HG03432 (cell line): ENCODE measurements at regions not wholly inside any gene's neighbourhood (a gene's known extent, or its start where the extent isn't known, plus 50 kb on each side); places are given as distances from the start of the nearest gene placed in this dataset.
"Not testable (repeated sequence)": the region's sequence is repeated elsewhere in the genome, so short reads cannot be mapped to it uniquely, and the experiment has no call there.

Experiments used
- ATAC-seq: cut with Tn5 transposase; IDR thresholded peaks from one replicate; pipeline ENCODE4 v1.9.1; 2021; ENCODE audit warnings: mild to moderate bottlenecking, moderate library complexity; ENCODE audit not compliant: unreplicated experiment

GRCh38 chr16:31734265-31734664 is 139.3 kb upstream of the ZNF267 start:
- no peak for ATAC-seq

- ATAC-seq = not testable (repeated sequence)
Observed at GRCh38 chr16:31745098-31745497, 128.5 kb upstream of the ZNF267 start.

GRCh38 chr16:31745900-31746299 is 127.7 kb upstream of the ZNF267 start:
- no peak for ATAC-seq

- ATAC-seq = no peak
Observed at GRCh38 chr16:31754998-31755615, 118.5 kb upstream of the ZNF267 start.

GRCh38 chr16:31764103-31764502 is 109.5 kb upstream of the ZNF267 start:
- no peak for ATAC-seq

- ATAC-seq = no peak
Observed at GRCh38 chr16:31767267-31767666, 106.3 kb upstream of the ZNF267 start.

GRCh38 chr16:31780342-31780741 is 93.3 kb upstream of the ZNF267 start:
- no peak for ATAC-seq

- no peak for ATAC-seq
Observed at GRCh38 chr16:31785126-31785525, 88.5 kb upstream of the ZNF267 start.

- no peak for ATAC-seq
Observed at GRCh38 chr16:31807086-31807485, 66.5 kb upstream of the ZNF267 start.

- no peak for ATAC-seq
Observed at GRCh38 chr16:31810863-31811262, 62.7 kb upstream of the ZNF267 start.

GRCh38 chr16:31816141-31816540 is 57.5 kb upstream of the ZNF267 start:
- not testable (repeated sequence) for ATAC-seq

- ATAC-seq = no peak
Observed at GRCh38 chr16:31819386-31819785, 54.2 kb upstream of the ZNF267 start.

GRCh38 chr16:31819948-31820347 is 53.7 kb upstream of the ZNF267 start:
- ATAC-seq = no peak
